H9 (cell line): ENCODE measurements at regions not wholly inside any gene's neighbourhood (a gene's known extent, or its start where the extent isn't known, plus 50 kb on each side); places are given as distances from the start of the nearest gene placed in this dataset.
A peak's percentile ranks its signal among the peaks of the same experiment; 100 is the strongest.

Experiments used
- DNase-seq: peaks from one replicate; pipeline ENCODE4 v3.0.0-alpha.2; 2017
- H2AFZ ChIP-seq: one replicate; pipeline ENCODE4 v1.6.1; 2013; ENCODE audit warnings: mild to moderate bottlenecking, low read length, control low read depth, moderate library complexity
- H2AK5ac ChIP-seq: 2 replicates; pipeline ENCODE4 v1.6.1; 2013; ENCODE audit warnings: low read length, control low read depth, mixed read lengths; ENCODE audit not compliant: insufficient read length
- H2BK120ac ChIP-seq: one replicate; pipeline ENCODE4 v1.6.1; 2013; ENCODE audit warnings: low read depth, mild to moderate bottlenecking, low read length, control low read depth, inconsistent platforms; ENCODE audit not compliant: poor library complexity, severe bottlenecking
- H2BK12ac ChIP-seq: 2 replicates; pipeline ENCODE4 v1.6.1; 2013; ENCODE audit warnings: low read length, control low read depth, mixed read lengths, low read depth; ENCODE audit not compliant: insufficient read length
- H2BK15ac ChIP-seq: 2 replicates; pipeline ENCODE4 v1.6.1; 2013; ENCODE audit warnings: low read depth, low read length, control low read depth
- H2BK20ac ChIP-seq: one replicate; pipeline ENCODE4 v1.6.1; 2013; ENCODE audit warnings: low read depth, mild to moderate bottlenecking, low read length, control low read depth, inconsistent platforms; ENCODE audit not compliant: poor library complexity, severe bottlenecking
- H2BK5ac ChIP-seq: 2 replicates; pipeline ENCODE4 v1.6.1; 2013; ENCODE audit warnings: low read length, control low read depth, mixed read lengths; ENCODE audit not compliant: insufficient read length
- H3K14ac ChIP-seq: 2 replicates; pipeline ENCODE4 v1.6.1; 2013; ENCODE audit warnings: low read length, control low read depth; ENCODE audit not compliant: insufficient read depth
- H3K18ac ChIP-seq: 2 replicates; pipeline ENCODE4 v1.6.1; 2013; ENCODE audit warnings: low read depth, mild to moderate bottlenecking, mixed read lengths, low read length, control low read depth; ENCODE audit not compliant: insufficient read length
- H3K23ac ChIP-seq: 2 replicates; pipeline ENCODE4 v1.6.1; 2013; ENCODE audit warnings: low read length, control low read depth, mixed read lengths, low read depth; ENCODE audit not compliant: insufficient read length
- H3K23me2 ChIP-seq: 2 replicates; pipeline ENCODE4 v1.6.1; 2013; ENCODE audit warnings: low read depth, mild to moderate bottlenecking, mixed read lengths, low read length, control low read depth; ENCODE audit not compliant: insufficient read length, poor library complexity, severe bottlenecking
- H3K27ac ChIP-seq: 2 replicates; pipeline ENCODE4 v1.5.1; 2013; ENCODE audit warnings: low read length, control low read depth, mixed read lengths, low read depth; ENCODE audit not compliant: insufficient read length
- H3K27me3 ChIP-seq: 2 replicates; pipeline ENCODE4 v1.6.1; 2013; ENCODE audit warnings: low read length, control low read depth, inconsistent platforms; ENCODE audit not compliant: insufficient read depth
- H3K4ac ChIP-seq: 2 replicates; pipeline ENCODE4 v1.6.1; 2013; ENCODE audit warnings: low read depth, mild to moderate bottlenecking, control low read depth, inconsistent platforms, low read length, moderate library complexity
- H3K4me1 ChIP-seq: 2 replicates; pipeline ENCODE4 v1.6.1; 2013; ENCODE audit warnings: low read length, control low read depth, inconsistent platforms; ENCODE audit not compliant: insufficient read depth
- H3K4me2 ChIP-seq: 2 replicates; pipeline ENCODE4 v1.6.1; 2013; ENCODE audit warnings: low read length, control low read depth, mixed read lengths; ENCODE audit not compliant: insufficient read length, insufficient read depth
- H3K56ac ChIP-seq: 2 replicates; pipeline ENCODE4 v1.6.1; 2013; ENCODE audit warnings: low read depth, mild to moderate bottlenecking, mixed read lengths, low read length, control low read depth; ENCODE audit not compliant: insufficient read length
- H3K79me1 ChIP-seq: 2 replicates; pipeline ENCODE4 v1.6.1; 2013; ENCODE audit warnings: low read depth, mild to moderate bottlenecking, moderate library complexity, low read length, control low read depth, inconsistent platforms; ENCODE audit not compliant: insufficient read depth, poor library complexity, severe bottlenecking
- H3K79me2 ChIP-seq: 2 replicates; pipeline ENCODE4 v1.6.1; 2013; ENCODE audit warnings: low read length, control low read depth, inconsistent platforms; ENCODE audit not compliant: insufficient read depth
- H3K9ac ChIP-seq: 2 replicates; pipeline ENCODE4 v1.6.1; 2013; ENCODE audit warnings: low read length, control low read depth, mixed read lengths; ENCODE audit not compliant: insufficient read length; ENCODE audit errors: extremely low read depth
- H3K9me3 ChIP-seq: one replicate; pipeline ENCODE4 v1.6.1; 2013; ENCODE audit warnings: low read depth, low read length, inconsistent platforms; ENCODE audit not compliant: control insufficient read depth
- H3T11ph ChIP-seq: one replicate; pipeline ENCODE4 v1.6.1; 2013; ENCODE audit warnings: mild to moderate bottlenecking, low read length, control low read depth, inconsistent platforms
- H4K20me1 ChIP-seq: one replicate; pipeline ENCODE4 v1.6.1; 2013; ENCODE audit not compliant: control insufficient read depth, insufficient read length, insufficient read depth
- H4K5ac ChIP-seq: 2 replicates; pipeline ENCODE4 v1.6.1; 2013; ENCODE audit warnings: low read depth, mild to moderate bottlenecking, mixed read lengths, low read length, control low read depth; ENCODE audit not compliant: insufficient read length
- H4K8ac ChIP-seq: replicated peaks from 2 replicates; pipeline ENCODE4 v1.6.1; 2013; ENCODE audit warnings: low read length, control low read depth, mixed read lengths, low read depth; ENCODE audit not compliant: insufficient read length
- H4K91ac ChIP-seq: 2 replicates; pipeline ENCODE4 v1.6.1; 2013; ENCODE audit warnings: low read depth, mild to moderate bottlenecking, moderate library complexity, mixed read lengths, low read length, control low read depth; ENCODE audit not compliant: insufficient read length
- H3K27ac Mint-ChIP-seq, 3 experiments: 2 replicates in 2 of 3; 3 replicates in 1 of 3; pipeline ENCODE4 v1.8.0; 2020 to 2021; ENCODE audit warnings: mixed read lengths in 3 of 3, mild to moderate bottlenecking in 1 of 3, moderate library complexity in 1 of 3
- H3K27me3 Mint-ChIP-seq: 2 replicates; pipeline ENCODE4 v1.8.0; 2021; ENCODE audit warnings: low read depth, mild to moderate bottlenecking, moderate library complexity, mixed read lengths
- H3K36me3 Mint-ChIP-seq, 3 experiments: 2 replicates in 2 of 3; 3 replicates in 1 of 3; pipeline ENCODE4 v1.8.0; 2020 to 2021; ENCODE audit warnings: low read depth in 3 of 3, mixed read lengths in 3 of 3; ENCODE audit not compliant: insufficient read depth in 1 of 3
- H3K4me1 Mint-ChIP-seq, 2 experiments: 2 replicates each; pipeline ENCODE4 v1.8.0; 2020; ENCODE audit warnings: mixed read lengths in 2 of 2
- H3K4me3 Mint-ChIP-seq, 2 experiments: 2 replicates in 1 of 2; 3 replicates in 1 of 2; pipeline ENCODE4 v1.8.0; 2020 to 2021; ENCODE audit warnings: mild to moderate bottlenecking in 2 of 2, mixed read lengths in 2 of 2, moderate library complexity in 1 of 2
- H3K9me3 Mint-ChIP-seq, 2 experiments: 2 replicates in 1 of 2; 3 replicates in 1 of 2; pipeline ENCODE4 v1.8.0; 2020; ENCODE audit warnings: mild to moderate bottlenecking in 2 of 2, mixed read lengths in 2 of 2, moderate library complexity in 1 of 2
- CTCF ChIP-seq: fragments of 200-600 bp; sonication (generic); conservative IDR thresholded peaks from 3 replicates; pipeline ENCODE4 v1.8.0; 2021; ENCODE audit warnings: antibody characterized with exemption, mild to moderate bottlenecking
- WGBS: extraction: QIAGEN DNeasy Blood & Tissue Kit; methylation state at CpG from one replicate; pipeline ENCODE4 v1.1.7; 2013; ENCODE audit warnings: missing lambda C conversion rate, low lambda C conversion rate, mixed read lengths; ENCODE audit not compliant: insufficient read length; ENCODE audit errors: extremely low coverage; 5-methylcytosine and 5-hydroxymethylcytosine counted together

- no peak overlapping the region for H4K8ac ChIP-seq
- no peak overlapping the region for H2AFZ ChIP-seq
- H3K14ac ChIP-seq = no peak overlapping the region; the same call in 1 of the 2 replicates
- H2BK5ac ChIP-seq = no peak overlapping the region
- H2BK120ac ChIP-seq = no peak overlapping the region
- H3K79me1 ChIP-seq = no peaks in the 10 kb centered on the region
- H3K9me3 ChIP-seq = no peaks in the 10 kb centered on the region
- H2AK5ac ChIP-seq = no peak overlapping the region
- no peak overlapping the region for H3T11ph ChIP-seq
- no peak overlapping the region for H3K23ac ChIP-seq
- no peaks in the 10 kb centered on the region for H4K20me1 ChIP-seq
- no peak overlapping the region for H3K18ac ChIP-seq
- no peaks in the 10 kb centered on the region for H3K79me2 ChIP-seq
- H3K27me3 ChIP-seq = no peaks in the 10 kb centered on the region
- H3K36me3 Mint-ChIP-seq = no peaks in the 10 kb centered on the region
- TF ChIP-seq CTCF = no peak
- H2BK20ac ChIP-seq = no peak overlapping the region
- no CpG with 5 or more reads among the region's 8 CpGs for WGBS
- H3K23me2 ChIP-seq = no peaks in the 10 kb centered on the region
- H3K9me3 Mint-ChIP-seq = no peaks in the 10 kb centered on the region
- H3K4me1 Mint-ChIP-seq = peaks cover 4 to 12% of the 10 kb centered on the region in 2 experiments; a peak in 3 of 4 replicates
- no peak for DNase-seq
- no peak overlapping the region for H3K27ac ChIP-seq
- no peak overlapping the region for H3K56ac ChIP-seq
- no peak overlapping the region for H2BK12ac ChIP-seq
- H3K9ac ChIP-seq = no peak overlapping the region
- no peak overlapping the region for H3K4me3 Mint-ChIP-seq
- no peak overlapping the region for H3K4me2 ChIP-seq
- no peak overlapping the region for H3K4ac ChIP-seq
- H4K5ac ChIP-seq = no peak overlapping the region
- H3K4me1 ChIP-seq = no peaks in the 10 kb centered on the region
- H2BK15ac ChIP-seq = no peak overlapping the region
- H4K91ac ChIP-seq = no peak overlapping the region
- no peaks in the 10 kb centered on the region; the same call in 1 of the 2 replicates for H3K27me3 Mint-ChIP-seq
- 0 out of 7 replicates have a peak overlapping the region, but pooled peaks of 1 of the 3 experiments have one; percentile 49 for H3K27ac Mint-ChIP-seq
These were observed 208.6 kb downstream of the URI1 start for GRCh38 chr19:30150626-30151025.
